Suprapubic skin (tissue), 4 donors: ENCODE measurements at regions not wholly inside any gene's neighbourhood (a gene's known extent, or its start where the extent isn't known, plus 50 kb on each side); places are given as distances from the start of the nearest gene placed in this dataset.

Experiments
- DNase-seq, 2 donors: peaks; one replicate each; pipeline ENCODE4 v3.0.0-alpha.2; 2019; ENCODE audit warnings: low spot score in 2 of 2
- H3K27ac ChIP-seq: fragments of 200-600 bp; sonication (generic); one replicate; pipeline ENCODE4 v1.5.1; 2019
- H3K27me3 ChIP-seq: fragments of 200-600 bp; sonication (generic); one replicate; pipeline ENCODE4 v1.5.1; 2019
- H3K36me3 ChIP-seq: fragments of 200-600 bp; sonication (generic); one replicate; pipeline ENCODE4 v1.5.1; 2019
- H3K4me1 ChIP-seq: fragments of 200-600 bp; sonication (generic); one replicate; pipeline ENCODE4 v1.5.1; 2019
- H3K4me3 ChIP-seq: fragments of 200-600 bp; sonication (generic); one replicate; pipeline ENCODE4 v1.5.1; 2019; ENCODE audit warnings: mild to moderate bottlenecking
- H3K9me3 ChIP-seq: fragments of 200-600 bp; sonication (generic); one replicate; pipeline ENCODE4 v1.5.1; 2019
- EP300 ChIP-seq: sonication (generic); formaldehyde crosslinking; IDR thresholded peaks from one replicate; pipeline ENCODE4 v1.6.1; 2017; ENCODE audit warnings: antibody characterized with exemption
- POLR2A ChIP-seq, 2 donors: fragments of 450-650 bp; IDR thresholded peaks; one replicate each; pipeline ENCODE4 v1.6.1; 2017; ENCODE audit warnings: antibody characterized with exemption in 2 of 2, mild to moderate bottlenecking in 2 of 2, moderate library complexity in 2 of 2
- POLR2AphosphoS5 ChIP-seq, 3 donors: sonication (generic); formaldehyde crosslinking; IDR thresholded peaks; one replicate each; pipeline ENCODE4 v1.6.1; 2017; ENCODE audit warnings: antibody characterized with exemption in 3 of 3
- WGBS: methylation state at CpG from one replicate; pipeline ENCODE4 v1.1.5; 2018; 5-methylcytosine and 5-hydroxymethylcytosine counted together
- TF ChIP-seq, protein P1 (sequence below), 2 donors: fragments of 200-600 bp in 1 of 2; fragments of 450-650 bp in 1 of 2; sonication (generic) in 1 of 2; IDR thresholded peaks; one replicate each; pipeline ENCODE4 v1.5.1; 2016 to 2019; ENCODE audit warnings: antibody characterized with exemption in 2 of 2, mild to moderate bottlenecking in 1 of 2, moderate library complexity in 1 of 2

DNA sequence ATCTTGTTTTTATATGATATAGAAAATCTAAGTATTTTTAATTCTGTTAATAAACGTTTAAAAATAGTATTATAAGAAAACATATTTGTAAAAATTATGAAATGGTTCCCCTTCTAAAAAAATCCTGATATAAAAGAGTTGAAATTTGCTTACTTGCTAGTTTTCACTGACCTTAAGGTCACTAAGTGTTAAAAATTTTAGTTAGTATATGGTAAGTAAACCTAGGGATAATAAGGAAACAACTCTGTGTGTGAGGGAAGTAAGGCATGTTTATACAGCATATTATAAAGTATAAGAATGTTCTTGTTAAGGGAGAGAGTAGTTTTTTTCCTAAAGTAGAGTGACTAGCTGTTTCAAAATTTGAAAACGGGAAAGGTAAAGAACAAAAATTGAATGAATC lies 130.9 kb upstream of the LYPLAL1 start:
- DNase-seq, result no peak
- 39% methylated on average over 2 of the region's 2 CpGs for WGBS
- Histone ChIP-seq H3K4me3 (no peak overlapping the region), H3K27me3 (no peaks in the 10 kb centered on the region), H3K36me3 (no peaks in the 10 kb centered on the region), H3K9me3 (no peaks in the 10 kb centered on the region), H3K4me1 (no peaks in the 10 kb centered on the region), H3K27ac (no peak overlapping the region)
- TF ChIP-seq, protein P1, sequence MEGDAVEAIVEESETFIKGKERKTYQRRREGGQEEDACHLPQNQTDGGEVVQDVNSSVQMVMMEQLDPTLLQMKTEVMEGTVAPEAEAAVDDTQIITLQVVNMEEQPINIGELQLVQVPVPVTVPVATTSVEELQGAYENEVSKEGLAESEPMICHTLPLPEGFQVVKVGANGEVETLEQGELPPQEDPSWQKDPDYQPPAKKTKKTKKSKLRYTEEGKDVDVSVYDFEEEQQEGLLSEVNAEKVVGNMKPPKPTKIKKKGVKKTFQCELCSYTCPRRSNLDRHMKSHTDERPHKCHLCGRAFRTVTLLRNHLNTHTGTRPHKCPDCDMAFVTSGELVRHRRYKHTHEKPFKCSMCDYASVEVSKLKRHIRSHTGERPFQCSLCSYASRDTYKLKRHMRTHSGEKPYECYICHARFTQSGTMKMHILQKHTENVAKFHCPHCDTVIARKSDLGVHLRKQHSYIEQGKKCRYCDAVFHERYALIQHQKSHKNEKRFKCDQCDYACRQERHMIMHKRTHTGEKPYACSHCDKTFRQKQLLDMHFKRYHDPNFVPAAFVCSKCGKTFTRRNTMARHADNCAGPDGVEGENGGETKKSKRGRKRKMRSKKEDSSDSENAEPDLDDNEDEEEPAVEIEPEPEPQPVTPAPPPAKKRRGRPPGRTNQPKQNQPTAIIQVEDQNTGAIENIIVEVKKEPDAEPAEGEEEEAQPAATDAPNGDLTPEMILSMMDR (IDR thresholded peaks at IDR 0.05), result no peak
- TF ChIP-seq POLR2AphosphoS5 (IDR thresholded peaks at IDR 0.05), result no peak
- no peak for TF ChIP-seq POLR2A (IDR thresholded peaks at IDR 0.05)
- TF ChIP-seq EP300, result no peak

DNA sequence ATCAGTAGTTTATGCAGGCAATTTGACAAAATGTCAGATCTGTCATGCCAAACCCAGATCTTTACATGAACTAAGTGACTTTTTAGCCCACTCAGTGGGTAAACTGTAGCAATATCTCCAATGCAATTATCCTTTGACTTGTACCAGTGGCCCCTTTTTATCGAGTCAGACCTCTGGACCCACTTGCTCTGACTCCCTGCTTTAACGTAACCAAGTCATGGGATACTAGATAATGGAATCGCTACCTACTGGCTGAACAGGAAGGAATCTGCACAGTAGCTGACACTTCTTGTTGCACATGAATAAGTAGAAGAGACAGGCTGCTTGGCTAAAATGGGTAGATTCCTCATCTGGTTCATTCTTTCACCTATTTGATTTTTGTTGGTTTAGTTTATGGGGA lies 128.4 kb upstream of the LYPLAL1 start:
- Histone ChIP-seq H3K4me1 (no peaks in the 10 kb centered on the region), H3K4me3 (no peak overlapping the region), H3K36me3 (no peaks in the 10 kb centered on the region), H3K27me3 (no peaks in the 10 kb centered on the region), H3K9me3 (no peaks in the 10 kb centered on the region), H3K27ac (no peak overlapping the region)
- 90% methylated on average over 3 of the region's 3 CpGs for WGBS
- no peak for DNase-seq
- TF ChIP-seq, protein P1 (IDR thresholded peaks at IDR 0.05), result no peak
- no peak for TF ChIP-seq POLR2AphosphoS5 (IDR thresholded peaks at IDR 0.05)
- TF ChIP-seq POLR2A (IDR thresholded peaks at IDR 0.05), result no peak
- no peak for TF ChIP-seq EP300

DNA sequence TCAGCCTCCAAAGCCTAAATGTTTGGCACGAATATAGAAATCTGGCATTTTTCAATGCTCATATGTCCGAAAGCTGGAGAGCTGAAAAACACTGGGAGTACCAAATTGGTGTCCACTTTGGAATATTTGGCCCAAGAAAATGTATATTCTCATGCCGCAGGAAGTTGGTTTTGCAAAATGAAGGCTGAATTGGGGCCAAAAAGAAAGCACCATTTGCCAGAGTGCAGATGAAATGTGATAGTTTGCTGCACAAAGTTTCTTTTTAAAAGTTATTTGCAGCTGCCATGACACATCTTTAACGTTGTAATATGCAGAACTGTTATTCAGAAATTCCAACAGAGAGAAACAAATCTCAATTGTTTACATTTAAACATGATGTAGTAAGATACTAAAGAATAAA lies 124.2 kb upstream of the LYPLAL1 start:
- 70% methylated on average over 4 of the region's 4 CpGs for WGBS
- Histone ChIP-seq H3K27me3 (no peaks in the 10 kb centered on the region), H3K4me1 (no peaks in the 10 kb centered on the region), H3K27ac (no peak overlapping the region), H3K9me3 (no peaks in the 10 kb centered on the region), H3K36me3 (no peaks in the 10 kb centered on the region), H3K4me3 (no peak overlapping the region)
- no peak for TF ChIP-seq POLR2A (IDR thresholded peaks at IDR 0.05)
- TF ChIP-seq EP300, result no peak
- no peak for TF ChIP-seq POLR2AphosphoS5 (IDR thresholded peaks at IDR 0.05)
- TF ChIP-seq, protein P1 (IDR thresholded peaks at IDR 0.05), result no peak
- DNase-seq, result no peak

GRCh38 chr1:219050086-219050821 lies 123.4 kb upstream of the LYPLAL1 start:
- Histone ChIP-seq H3K9me3 (no peaks in the 10 kb centered on the region), H3K27me3 (no peaks in the 10 kb centered on the region), H3K36me3 (no peaks in the 10 kb centered on the region), H3K4me1 (no peaks in the 10 kb centered on the region), H3K27ac (no peak overlapping the region), H3K4me3 (no peak overlapping the region)
- WGBS, result 79% methylated on average over 5 of the region's 5 CpGs
- TF ChIP-seq EP300 (no peak), POLR2AphosphoS5 (IDR thresholded peaks at IDR 0.05) (no peak), POLR2A (IDR thresholded peaks at IDR 0.05) (no peak)
- TF ChIP-seq, protein P1 (IDR thresholded peaks at IDR 0.05), result no peak
- DNase-seq, result no peak

GRCh38 chr1:219050822-219051125 lies 122.9 kb upstream of the LYPLAL1 start:
- Histone ChIP-seq H3K27me3 (no peaks in the 10 kb centered on the region), H3K9me3 (no peaks in the 10 kb centered on the region), H3K36me3 (no peaks in the 10 kb centered on the region), H3K27ac (no peak overlapping the region), H3K4me3 (no peak overlapping the region), H3K4me1 (no peaks in the 10 kb centered on the region)
- TF ChIP-seq POLR2AphosphoS5 (IDR thresholded peaks at IDR 0.05), result no peak
- TF ChIP-seq EP300, result no peak
- TF ChIP-seq, protein P1 (IDR thresholded peaks at IDR 0.05), result no peak
- no peak for TF ChIP-seq POLR2A (IDR thresholded peaks at IDR 0.05)
- DNase-seq, result no peak
- WGBS, result 0% methylated on average over 1 of the region's 1 CpG
